ENCODE measurements at regions not wholly inside any gene's neighbourhood (a gene's known extent, or its start where the extent isn't known, plus 50 kb on each side); places are given as distances from the start of the nearest gene placed in this dataset.

- no peaks in the 10 kb centered on the region for H4K20me1 ChIP-seq (replicated peaks; ENCODE audit: insufficient read depth)
- ATAC-seq = no peak; the same call in 2 of the 3 replicates
- no peaks in the 10 kb centered on the region for H3K27me3 Mint-ChIP-seq (ENCODE audit: insufficient read depth, low read depth, poor library complexity)
These were observed 614.8 kb upstream of the TECRL start for GRCh38 chr4:65023883-65024670.

More at GRCh38 chr4:65023883-65024670, 614.8 kb upstream of the TECRL start:
- no peak overlapping the region for H3K4me3 ChIP-seq
- H3K79me2 ChIP-seq (replicated peaks; ENCODE audit: insufficient read depth) = no peaks in the 10 kb centered on the region
- no peaks in the 10 kb centered on the region for H3F3A ChIP-seq (replicated peaks; ENCODE audit: low read depth)
- peak overlapping the region; percentile 56 for H3K27ac Mint-ChIP-seq
- peaks cover 6% of the 10 kb centered on the region; the same call in 2 of the 3 replicates for H3K36me3 Mint-ChIP-seq (ENCODE audit: low read depth)
- H3K27me3 ChIP-seq (ENCODE audit: insufficient read depth) = no peaks in the 10 kb centered on the region
- H3K4me2 ChIP-seq = no peak overlapping the region
- H3K4me1 ChIP-seq (ENCODE audit: insufficient read depth) = 0 out of 2 replicates have a peak, but pooled peaks cover 5% of the 10 kb centered on the region
- TF ChIP-seq JUNB (IDR thresholded peaks at IDR 0.05; ENCODE audit: unreplicated experiment) (no peak), POLR2AphosphoS5 (IDR thresholded peaks at IDR 0.05; ENCODE audit: low read depth) (no peak), ZNF114 (CRISPR knock-in tag; IDR thresholded peaks at IDR 0.05) (no peak), REST (IDR thresholded peaks at IDR 0.05; ENCODE audit: unreplicated experiment) (no peak), EZH2phosphoT487 (IDR thresholded peaks at IDR 0.05; ENCODE audit: unreplicated experiment) (no peak), STAT1 (IDR thresholded peaks at IDR 0.05; ENCODE audit: unreplicated experiment) (no peak), NANOG (IDR thresholded peaks at IDR 0.05; ENCODE audit: borderline replicate concordance) (no peak), EZH2 (IDR thresholded peaks at IDR 0.05; ENCODE audit: low read depth, unreplicated experiment) (no peak), CREB1 (CRISPR knock-in tag; IDR thresholded peaks at IDR 0.05; ENCODE audit: low read depth) (no peak), ZNF331 (CRISPR knock-in tag; IDR thresholded peaks at IDR 0.05; ENCODE audit: low read depth) (no peak)
- TF ChIP-seq, protein P1, sequence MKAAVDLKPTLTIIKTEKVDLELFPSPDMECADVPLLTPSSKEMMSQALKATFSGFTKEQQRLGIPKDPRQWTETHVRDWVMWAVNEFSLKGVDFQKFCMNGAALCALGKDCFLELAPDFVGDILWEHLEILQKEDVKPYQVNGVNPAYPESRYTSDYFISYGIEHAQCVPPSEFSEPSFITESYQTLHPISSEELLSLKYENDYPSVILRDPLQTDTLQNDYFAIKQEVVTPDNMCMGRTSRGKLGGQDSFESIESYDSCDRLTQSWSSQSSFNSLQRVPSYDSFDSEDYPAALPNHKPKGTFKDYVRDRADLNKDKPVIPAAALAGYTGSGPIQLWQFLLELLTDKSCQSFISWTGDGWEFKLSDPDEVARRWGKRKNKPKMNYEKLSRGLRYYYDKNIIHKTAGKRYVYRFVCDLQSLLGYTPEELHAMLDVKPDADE (IDR thresholded peaks at IDR 0.05) = no peak
- TF ChIP-seq, protein P2, sequence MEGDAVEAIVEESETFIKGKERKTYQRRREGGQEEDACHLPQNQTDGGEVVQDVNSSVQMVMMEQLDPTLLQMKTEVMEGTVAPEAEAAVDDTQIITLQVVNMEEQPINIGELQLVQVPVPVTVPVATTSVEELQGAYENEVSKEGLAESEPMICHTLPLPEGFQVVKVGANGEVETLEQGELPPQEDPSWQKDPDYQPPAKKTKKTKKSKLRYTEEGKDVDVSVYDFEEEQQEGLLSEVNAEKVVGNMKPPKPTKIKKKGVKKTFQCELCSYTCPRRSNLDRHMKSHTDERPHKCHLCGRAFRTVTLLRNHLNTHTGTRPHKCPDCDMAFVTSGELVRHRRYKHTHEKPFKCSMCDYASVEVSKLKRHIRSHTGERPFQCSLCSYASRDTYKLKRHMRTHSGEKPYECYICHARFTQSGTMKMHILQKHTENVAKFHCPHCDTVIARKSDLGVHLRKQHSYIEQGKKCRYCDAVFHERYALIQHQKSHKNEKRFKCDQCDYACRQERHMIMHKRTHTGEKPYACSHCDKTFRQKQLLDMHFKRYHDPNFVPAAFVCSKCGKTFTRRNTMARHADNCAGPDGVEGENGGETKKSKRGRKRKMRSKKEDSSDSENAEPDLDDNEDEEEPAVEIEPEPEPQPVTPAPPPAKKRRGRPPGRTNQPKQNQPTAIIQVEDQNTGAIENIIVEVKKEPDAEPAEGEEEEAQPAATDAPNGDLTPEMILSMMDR (conservative IDR thresholded peaks at IDR 0.05; ENCODE audit: low read depth in 2 of 2) = no peak
- TF ChIP-seq, protein P3, sequence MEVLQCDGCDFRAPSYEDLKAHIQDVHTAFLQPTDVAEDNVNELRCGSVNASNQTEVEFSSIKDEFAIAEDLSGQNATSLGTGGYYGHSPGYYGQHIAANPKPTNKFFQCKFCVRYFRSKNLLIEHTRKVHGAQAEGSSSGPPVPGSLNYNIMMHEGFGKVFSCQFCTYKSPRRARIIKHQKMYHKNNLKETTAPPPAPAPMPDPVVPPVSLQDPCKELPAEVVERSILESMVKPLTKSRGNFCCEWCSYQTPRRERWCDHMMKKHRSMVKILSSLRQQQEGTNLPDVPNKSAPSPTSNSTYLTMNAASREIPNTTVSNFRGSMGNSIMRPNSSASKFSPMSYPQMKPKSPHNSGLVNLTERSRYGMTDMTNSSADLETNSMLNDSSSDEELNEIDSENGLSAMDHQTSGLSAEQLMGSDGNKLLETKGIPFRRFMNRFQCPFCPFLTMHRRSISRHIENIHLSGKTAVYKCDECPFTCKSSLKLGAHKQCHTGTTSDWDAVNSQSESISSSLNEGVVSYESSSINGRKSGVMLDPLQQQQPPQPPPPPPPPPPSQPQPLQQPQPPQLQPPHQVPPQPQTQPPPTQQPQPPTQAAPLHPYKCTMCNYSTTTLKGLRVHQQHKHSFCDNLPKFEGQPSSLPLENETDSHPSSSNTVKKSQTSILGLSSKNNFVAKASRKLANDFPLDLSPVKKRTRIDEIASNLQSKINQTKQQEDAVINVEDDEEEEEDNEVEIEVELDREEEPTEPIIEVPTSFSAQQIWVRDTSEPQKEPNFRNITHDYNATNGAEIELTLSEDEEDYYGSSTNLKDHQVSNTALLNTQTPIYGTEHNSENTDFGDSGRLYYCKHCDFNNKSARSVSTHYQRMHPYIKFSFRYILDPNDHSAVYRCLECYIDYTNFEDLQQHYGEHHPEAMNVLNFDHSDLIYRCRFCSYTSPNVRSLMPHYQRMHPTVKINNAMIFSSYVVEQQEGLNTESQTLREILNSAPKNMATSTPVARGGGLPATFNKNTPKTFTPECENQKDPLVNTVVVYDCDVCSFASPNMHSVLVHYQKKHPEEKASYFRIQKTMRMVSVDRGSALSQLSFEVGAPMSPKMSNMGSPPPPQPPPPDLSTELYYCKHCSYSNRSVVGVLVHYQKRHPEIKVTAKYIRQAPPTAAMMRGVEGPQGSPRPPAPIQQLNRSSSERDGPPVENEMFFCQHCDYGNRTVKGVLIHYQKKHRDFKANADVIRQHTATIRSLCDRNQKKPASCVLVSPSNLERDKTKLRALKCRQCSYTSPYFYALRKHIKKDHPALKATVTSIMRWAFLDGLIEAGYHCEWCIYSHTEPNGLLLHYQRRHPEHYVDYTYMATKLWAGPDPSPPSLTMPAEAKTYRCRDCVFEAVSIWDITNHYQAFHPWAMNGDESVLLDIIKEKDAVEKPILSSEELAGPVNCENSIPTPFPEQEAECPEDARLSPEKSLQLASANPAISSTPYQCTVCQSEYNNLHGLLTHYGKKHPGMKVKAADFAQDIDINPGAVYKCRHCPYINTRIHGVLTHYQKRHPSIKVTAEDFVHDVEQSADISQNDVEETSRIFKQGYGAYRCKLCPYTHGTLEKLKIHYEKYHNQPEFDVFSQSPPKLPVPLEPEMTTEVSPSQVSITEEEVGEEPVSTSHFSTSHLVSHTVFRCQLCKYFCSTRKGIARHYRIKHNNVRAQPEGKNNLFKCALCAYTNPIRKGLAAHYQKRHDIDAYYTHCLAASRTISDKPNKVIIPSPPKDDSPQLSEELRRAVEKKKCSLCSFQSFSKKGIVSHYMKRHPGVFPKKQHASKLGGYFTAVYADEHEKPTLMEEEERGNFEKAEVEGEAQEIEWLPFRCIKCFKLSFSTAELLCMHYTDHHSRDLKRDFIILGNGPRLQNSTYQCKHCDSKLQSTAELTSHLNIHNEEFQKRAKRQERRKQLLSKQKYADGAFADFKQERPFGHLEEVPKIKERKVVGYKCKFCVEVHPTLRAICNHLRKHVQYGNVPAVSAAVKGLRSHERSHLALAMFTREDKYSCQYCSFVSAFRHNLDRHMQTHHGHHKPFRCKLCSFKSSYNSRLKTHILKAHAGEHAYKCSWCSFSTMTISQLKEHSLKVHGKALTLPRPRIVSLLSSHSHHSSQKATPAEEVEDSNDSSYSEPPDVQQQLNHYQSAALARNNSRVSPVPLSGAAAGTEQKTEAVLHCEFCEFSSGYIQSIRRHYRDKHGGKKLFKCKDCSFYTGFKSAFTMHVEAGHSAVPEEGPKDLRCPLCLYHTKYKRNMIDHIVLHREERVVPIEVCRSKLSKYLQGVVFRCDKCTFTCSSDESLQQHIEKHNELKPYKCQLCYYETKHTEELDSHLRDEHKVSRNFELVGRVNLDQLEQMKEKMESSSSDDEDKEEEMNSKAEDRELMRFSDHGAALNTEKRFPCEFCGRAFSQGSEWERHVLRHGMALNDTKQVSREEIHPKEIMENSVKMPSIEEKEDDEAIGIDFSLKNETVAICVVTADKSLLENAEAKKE (CRISPR knock-in tag; IDR thresholded peaks at IDR 0.05) = no peak
- H3K9me2 ChIP-seq (ENCODE audit: insufficient read depth) = no peaks in the 10 kb centered on the region
- peaks cover 14% of the 10 kb centered on the region; the same call in 2 of the 3 replicates for H3K9me3 Mint-ChIP-seq
- DNase-seq (ENCODE audit: low spot score) = peak; percentile 2
- no peak overlapping the region for H3K27ac ChIP-seq (ENCODE audit: low read depth)
- peaks cover 9% of the 10 kb centered on the region; the same call in 2 of the 3 replicates for H3K4me1 Mint-ChIP-seq
- no peak overlapping the region for H3K4me3 Mint-ChIP-seq
- no peaks in the 10 kb centered on the region for H3K36me3 ChIP-seq (ENCODE audit: insufficient read depth)
- peak overlapping the region; percentile 85; the same call in 1 of the 2 replicates for H2AFZ ChIP-seq

Measured in GM23338 (cell line).